OCI-LY1 (cell line): ENCODE measurements at regions not wholly inside any gene's neighbourhood (a gene's known extent, or its start where the extent isn't known, plus 50 kb on each side); places are given as distances from the start of the nearest gene placed in this dataset.

Experiments used
- H2AFZ ChIP-seq: fragments of 200-600 bp; sonication (generic), shearing (Covaris generic); 2 replicates; pipeline ENCODE4 v1.6.0; 2014; ENCODE audit warnings: antibody characterized with exemption, mild to moderate bottlenecking, low read length
- H3F3A ChIP-seq: fragments of 200-600 bp; sonication (generic), shearing (Covaris generic); 2 replicates; pipeline ENCODE4 v1.6.0; 2014; ENCODE audit warnings: mild to moderate bottlenecking, antibody characterized with exemption, low read length, moderate library complexity; ENCODE audit not compliant: insufficient read depth
- H3K27ac ChIP-seq: fragments of 200-600 bp; sonication (generic); 2 replicates; pipeline ENCODE4 v1.5.1; 2014; ENCODE audit warnings: low read length, mixed run types, mild to moderate bottlenecking, low read depth; ENCODE audit not compliant: poor library complexity, severe bottlenecking
- H3K27me3 ChIP-seq: fragments of 200-600 bp; sonication (generic); 2 replicates; pipeline ENCODE4 v1.6.0; 2014; ENCODE audit warnings: antibody characterized with exemption, mild to moderate bottlenecking, low read length, moderate library complexity; ENCODE audit not compliant: insufficient read depth
- H3K36me3 ChIP-seq: fragments of 200-600 bp; sonication (generic); 2 replicates; pipeline ENCODE4 v1.6.1; 2014; ENCODE audit warnings: mild to moderate bottlenecking, antibody characterized with exemption, low read length, moderate library complexity, mixed read lengths; ENCODE audit not compliant: insufficient read depth
- H3K4me1 ChIP-seq: fragments of 200-600 bp; sonication (generic); 2 replicates; pipeline ENCODE4 v1.5.1; 2014; ENCODE audit warnings: mild to moderate bottlenecking, low read length, moderate library complexity; ENCODE audit not compliant: insufficient read depth, severe bottlenecking
- H3K4me2 ChIP-seq: fragments of 200-600 bp; sonication (generic), shearing (Covaris generic); 2 replicates; pipeline ENCODE4 v1.6.1; 2014; ENCODE audit warnings: low read length
- H3K4me3 ChIP-seq: fragments of 200-600 bp; sonication (generic); 2 replicates; pipeline ENCODE4 v1.5.1; 2014; ENCODE audit warnings: low read length, low read depth, mild to moderate bottlenecking, mixed read lengths; ENCODE audit not compliant: poor library complexity, severe bottlenecking
- H3K79me2 ChIP-seq: fragments of 200-600 bp; shearing (Covaris generic); 2 replicates; pipeline ENCODE4 v1.6.1; 2016; ENCODE audit warnings: mixed run types, low read length, mixed read lengths; ENCODE audit not compliant: insufficient read depth
- H3K9ac ChIP-seq: fragments of 200-600 bp; sonication (generic), shearing (Covaris generic); 2 replicates; pipeline ENCODE4 v1.6.1; 2014; ENCODE audit warnings: mild to moderate bottlenecking, low read length, mixed read lengths
- H3K9me2 ChIP-seq: fragments of 200-600 bp; sonication (generic), shearing (Covaris generic); 2 replicates; pipeline ENCODE4 v1.6.1; 2014; ENCODE audit warnings: low read depth, mild to moderate bottlenecking, low read length, mixed read lengths
- H3K9me3 ChIP-seq: fragments of 200-600 bp; shearing (Covaris generic); 2 replicates; pipeline ENCODE4 v1.6.1; 2014; ENCODE audit warnings: low read length, mixed read lengths
- H4K20me1 ChIP-seq: fragments of 200-600 bp; sonication (generic), shearing (Covaris generic); 2 replicates; pipeline ENCODE4 v1.6.0; 2016; ENCODE audit warnings: mild to moderate bottlenecking, low read length; ENCODE audit not compliant: insufficient read depth
- EZH2 ChIP-seq: fragments of 200-600 bp; sonication (generic), shearing (Covaris generic); IDR thresholded peaks from 2 replicates; pipeline ENCODE4 v1.8.0; 2017; ENCODE audit warnings: borderline replicate concordance, mixed run types, mild to moderate bottlenecking, antibody characterized with exemption, low read length, moderate library complexity, mixed read lengths
- TF ChIP-seq, protein P1 (sequence below): fragments of 200-600 bp; sonication (generic), shearing (Covaris generic); IDR thresholded peaks from 2 replicates; pipeline ENCODE4 v1.5.1; 2017; ENCODE audit warnings: mild to moderate bottlenecking, antibody characterized with exemption, low read length, moderate library complexity, mixed read lengths

DNA sequence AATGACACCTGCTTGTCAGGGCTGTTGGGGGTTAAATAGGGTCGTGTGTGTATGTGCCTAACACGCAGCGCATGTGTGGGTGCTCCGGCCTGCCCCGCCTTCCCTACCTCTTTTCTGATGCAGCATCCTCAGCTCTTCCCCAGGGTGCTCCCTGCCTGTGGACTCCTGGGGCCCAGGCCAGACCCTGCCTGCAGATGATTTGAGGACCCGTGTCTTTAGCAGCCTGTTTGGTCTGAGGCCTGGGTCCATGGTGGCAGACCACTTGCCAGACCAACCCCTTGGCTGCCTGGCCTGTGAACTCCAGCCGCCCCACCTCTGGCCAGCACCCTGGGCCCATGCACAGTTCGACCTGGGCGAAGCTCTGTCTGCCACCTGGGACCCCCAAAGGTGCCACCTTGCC, 57.0 kb upstream of the SIM2 start:
- no peaks in the 10 kb centered on the region for H3K36me3 ChIP-seq
- no peak overlapping the region for H2AFZ ChIP-seq
- H3K4me2 ChIP-seq: no peak overlapping the region
- H3K9me3 ChIP-seq: no peaks in the 10 kb centered on the region
- no peaks in the 10 kb centered on the region for H3F3A ChIP-seq
- H3K9me2 ChIP-seq: no peaks in the 10 kb centered on the region
- H4K20me1 ChIP-seq: no peaks in the 10 kb centered on the region
- H3K4me3 ChIP-seq: no peak overlapping the region
- H3K27ac ChIP-seq: no peak overlapping the region
- no peaks in the 10 kb centered on the region for H3K79me2 ChIP-seq
- TF ChIP-seq EZH2: no peak
- TF ChIP-seq, protein P1, sequence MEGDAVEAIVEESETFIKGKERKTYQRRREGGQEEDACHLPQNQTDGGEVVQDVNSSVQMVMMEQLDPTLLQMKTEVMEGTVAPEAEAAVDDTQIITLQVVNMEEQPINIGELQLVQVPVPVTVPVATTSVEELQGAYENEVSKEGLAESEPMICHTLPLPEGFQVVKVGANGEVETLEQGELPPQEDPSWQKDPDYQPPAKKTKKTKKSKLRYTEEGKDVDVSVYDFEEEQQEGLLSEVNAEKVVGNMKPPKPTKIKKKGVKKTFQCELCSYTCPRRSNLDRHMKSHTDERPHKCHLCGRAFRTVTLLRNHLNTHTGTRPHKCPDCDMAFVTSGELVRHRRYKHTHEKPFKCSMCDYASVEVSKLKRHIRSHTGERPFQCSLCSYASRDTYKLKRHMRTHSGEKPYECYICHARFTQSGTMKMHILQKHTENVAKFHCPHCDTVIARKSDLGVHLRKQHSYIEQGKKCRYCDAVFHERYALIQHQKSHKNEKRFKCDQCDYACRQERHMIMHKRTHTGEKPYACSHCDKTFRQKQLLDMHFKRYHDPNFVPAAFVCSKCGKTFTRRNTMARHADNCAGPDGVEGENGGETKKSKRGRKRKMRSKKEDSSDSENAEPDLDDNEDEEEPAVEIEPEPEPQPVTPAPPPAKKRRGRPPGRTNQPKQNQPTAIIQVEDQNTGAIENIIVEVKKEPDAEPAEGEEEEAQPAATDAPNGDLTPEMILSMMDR: no peak
- no peak overlapping the region for H3K9ac ChIP-seq
- H3K27me3 ChIP-seq: no peaks in the 10 kb centered on the region
- H3K4me1 ChIP-seq: no peaks in the 10 kb centered on the region

GRCh38 chr21:36642777-36643176, 56.1 kb upstream of the SIM2 start:
- Histone ChIP-seq H3K4me1 (no peaks in the 10 kb centered on the region), H3K27me3 (no peaks in the 10 kb centered on the region), H4K20me1 (no peaks in the 10 kb centered on the region), H3K9me2 (no peaks in the 10 kb centered on the region), H3K9me3 (no peaks in the 10 kb centered on the region), H2AFZ (no peak overlapping the region), H3K4me3 (no peak overlapping the region), H3K9ac (no peak overlapping the region), H3K36me3 (no peaks in the 10 kb centered on the region), H3F3A (no peaks in the 10 kb centered on the region), H3K79me2 (no peaks in the 10 kb centered on the region), H3K27ac (no peak overlapping the region), H3K4me2 (no peak overlapping the region)
- TF ChIP-seq, protein P1: no peak
- no peak for TF ChIP-seq EZH2

DNA sequence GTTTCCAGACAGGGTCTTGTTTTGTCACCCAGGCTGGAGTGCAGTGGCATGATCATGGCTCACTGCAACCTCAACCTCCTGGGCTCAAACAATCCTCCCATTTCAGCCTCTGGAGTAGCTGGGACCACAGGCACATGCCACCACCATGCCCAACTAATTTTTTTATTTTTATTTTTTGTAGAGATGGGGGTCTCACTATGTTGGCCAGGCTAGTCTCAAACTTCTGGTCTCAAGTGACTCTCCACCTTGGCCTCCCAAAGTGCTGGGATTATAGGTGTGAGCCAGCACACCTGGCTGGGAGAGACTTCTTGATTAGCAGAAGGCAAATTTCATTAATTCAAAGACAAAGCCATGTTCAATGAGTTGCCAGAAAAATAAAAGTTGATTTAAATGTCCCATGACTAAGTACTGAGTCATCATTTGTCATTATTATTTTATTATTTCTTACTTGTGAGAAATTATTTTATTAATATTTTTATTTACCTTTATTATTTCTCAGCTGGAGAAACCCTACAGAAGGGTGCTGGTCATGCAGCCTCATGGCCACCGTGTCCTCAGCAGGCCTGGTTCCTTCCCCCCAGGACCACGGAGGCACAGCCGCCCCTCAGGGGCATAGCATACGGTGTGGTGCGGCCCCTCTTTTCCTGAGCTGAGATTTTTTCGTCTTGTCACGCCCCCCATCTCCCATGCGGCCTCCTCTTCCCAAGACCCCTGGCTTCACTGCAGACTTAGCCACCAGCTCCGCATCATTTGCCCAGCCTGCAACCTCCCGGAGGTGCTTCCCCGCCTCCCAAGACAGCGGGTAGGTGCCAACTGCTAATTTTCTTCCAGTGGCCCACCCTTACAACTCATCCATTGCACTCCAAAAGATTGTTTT, 55.3 kb upstream of the SIM2 start:
- no peaks in the 10 kb centered on the region for H3F3A ChIP-seq
- H3K9ac ChIP-seq: no peak overlapping the region
- H3K4me1 ChIP-seq: no peaks in the 10 kb centered on the region
- H3K79me2 ChIP-seq: no peaks in the 10 kb centered on the region
- no peak overlapping the region for H3K27ac ChIP-seq
- no peaks in the 10 kb centered on the region for H3K27me3 ChIP-seq
- no peak overlapping the region for H3K4me2 ChIP-seq
- TF ChIP-seq, protein P1: no peak
- no peak overlapping the region for H2AFZ ChIP-seq
- no peaks in the 10 kb centered on the region for H3K36me3 ChIP-seq
- no peaks in the 10 kb centered on the region for H4K20me1 ChIP-seq
- no peak overlapping the region for H3K4me3 ChIP-seq
- H3K9me2 ChIP-seq: no peaks in the 10 kb centered on the region
- no peaks in the 10 kb centered on the region for H3K9me3 ChIP-seq
